C4-2B (cell line): ENCODE measurements at regions not wholly inside any gene's neighbourhood (a gene's known extent, or its start where the extent isn't known, plus 50 kb on each side); places are given as distances from the start of the nearest gene placed in this dataset.
"Not testable (repeated sequence)": the region's sequence is repeated elsewhere in the genome, so short reads cannot be mapped to it uniquely, and the experiment has no call there.

Source experiments
- H3K27ac ChIP-seq: fragments of 450-650 bp; 2 replicates; pipeline ENCODE4 v1.5.1; 2017
- ZFX ChIP-seq: fragments of 450-650 bp; IDR thresholded peaks from 2 replicates; pipeline ENCODE4 v1.6.1; 2017
- TF ChIP-seq, protein P1 (sequence below): fragments of 450-650 bp; conservative IDR thresholded peaks from 2 replicates; pipeline ENCODE4 v1.5.1; 2017; ENCODE audit warnings: mild to moderate bottlenecking

DNA sequence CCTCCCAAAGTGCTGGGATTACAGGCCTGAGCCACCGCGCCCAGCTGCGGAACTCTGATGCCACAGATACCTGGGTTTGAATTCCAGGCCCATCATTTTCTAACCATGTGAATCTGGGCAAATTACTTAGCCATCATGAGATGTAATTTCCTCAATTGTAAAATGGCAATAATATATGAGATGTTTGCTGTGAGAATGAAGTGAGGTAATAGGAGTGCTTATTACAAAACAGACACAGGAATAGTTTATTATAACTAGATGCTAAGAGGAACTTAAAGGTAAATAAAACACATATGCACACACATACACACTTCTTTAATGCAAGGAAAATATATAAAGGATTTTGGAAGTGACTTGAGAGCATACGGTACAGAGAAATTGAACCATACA is 64.7 kb upstream of the TNIK start:
- TF ChIP-seq, protein P1, sequence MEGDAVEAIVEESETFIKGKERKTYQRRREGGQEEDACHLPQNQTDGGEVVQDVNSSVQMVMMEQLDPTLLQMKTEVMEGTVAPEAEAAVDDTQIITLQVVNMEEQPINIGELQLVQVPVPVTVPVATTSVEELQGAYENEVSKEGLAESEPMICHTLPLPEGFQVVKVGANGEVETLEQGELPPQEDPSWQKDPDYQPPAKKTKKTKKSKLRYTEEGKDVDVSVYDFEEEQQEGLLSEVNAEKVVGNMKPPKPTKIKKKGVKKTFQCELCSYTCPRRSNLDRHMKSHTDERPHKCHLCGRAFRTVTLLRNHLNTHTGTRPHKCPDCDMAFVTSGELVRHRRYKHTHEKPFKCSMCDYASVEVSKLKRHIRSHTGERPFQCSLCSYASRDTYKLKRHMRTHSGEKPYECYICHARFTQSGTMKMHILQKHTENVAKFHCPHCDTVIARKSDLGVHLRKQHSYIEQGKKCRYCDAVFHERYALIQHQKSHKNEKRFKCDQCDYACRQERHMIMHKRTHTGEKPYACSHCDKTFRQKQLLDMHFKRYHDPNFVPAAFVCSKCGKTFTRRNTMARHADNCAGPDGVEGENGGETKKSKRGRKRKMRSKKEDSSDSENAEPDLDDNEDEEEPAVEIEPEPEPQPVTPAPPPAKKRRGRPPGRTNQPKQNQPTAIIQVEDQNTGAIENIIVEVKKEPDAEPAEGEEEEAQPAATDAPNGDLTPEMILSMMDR = no peak
- no peak for TF ChIP-seq ZFX
- H3K27ac ChIP-seq = no peak overlapping the region

DNA sequence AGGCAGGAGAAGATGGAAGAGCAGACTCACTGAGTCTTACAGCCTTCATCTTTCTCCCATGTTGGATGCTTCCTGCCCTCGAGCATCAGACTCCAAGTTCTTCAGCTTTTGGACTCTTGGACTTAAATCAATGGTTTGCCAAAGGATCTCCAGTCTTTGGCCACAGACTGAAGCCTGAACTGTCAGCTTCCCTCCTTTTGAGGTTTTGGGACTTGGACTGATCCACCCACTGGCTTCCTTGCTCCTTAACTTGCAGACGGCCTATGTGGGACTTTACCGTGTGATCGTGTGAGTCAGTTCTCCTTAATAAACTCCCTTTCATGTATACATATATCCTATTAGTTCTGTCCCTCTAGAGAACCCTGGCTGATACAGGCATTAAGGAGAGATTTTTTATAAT is 62.4 kb upstream of the TNIK start:
- TF ChIP-seq ZFX = no peak
- TF ChIP-seq, protein P1 = no peak
- no peak overlapping the region for H3K27ac ChIP-seq

DNA sequence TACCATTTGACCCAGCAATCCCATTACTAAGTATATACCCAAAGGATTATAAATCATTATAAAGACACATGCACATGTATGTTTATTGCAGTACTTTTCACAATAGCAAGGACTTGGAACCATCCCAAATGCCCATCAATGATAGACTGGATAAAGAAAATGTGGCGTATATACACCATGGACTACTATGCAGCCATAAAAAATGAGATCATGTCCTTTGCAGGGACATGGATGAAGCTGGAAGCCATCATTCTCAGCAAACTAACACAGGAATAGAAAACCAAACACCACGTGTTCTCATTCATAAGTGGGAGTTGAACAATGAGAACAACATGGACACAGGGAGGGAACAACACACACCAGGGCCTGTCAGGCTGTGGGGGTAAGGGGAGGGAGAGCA is 59.2 kb upstream of the TNIK start:
- not testable (repeated sequence) for H3K27ac ChIP-seq

DNA sequence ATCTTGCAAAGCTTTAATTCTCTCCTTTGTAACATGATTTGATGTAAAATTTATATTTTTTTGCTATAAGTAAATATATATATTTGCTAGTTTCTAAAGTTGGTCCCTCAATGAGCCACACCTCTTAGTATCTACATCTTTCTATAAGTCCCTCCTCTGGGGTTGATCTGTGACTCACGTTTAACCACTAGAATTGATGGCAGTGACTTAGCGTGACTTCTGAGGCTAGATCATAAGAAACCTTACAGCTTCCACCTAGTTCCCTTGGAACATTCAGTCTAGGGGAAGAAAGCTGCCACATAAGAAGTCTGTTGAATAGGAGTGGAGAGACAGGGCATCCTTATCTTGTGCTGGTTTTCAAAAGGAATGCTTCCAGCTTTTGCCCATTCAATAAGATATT is 56.6 kb upstream of the TNIK start:
- TF ChIP-seq, protein P1 = no peak
- no peak for TF ChIP-seq ZFX
- no peak overlapping the region for H3K27ac ChIP-seq

DNA sequence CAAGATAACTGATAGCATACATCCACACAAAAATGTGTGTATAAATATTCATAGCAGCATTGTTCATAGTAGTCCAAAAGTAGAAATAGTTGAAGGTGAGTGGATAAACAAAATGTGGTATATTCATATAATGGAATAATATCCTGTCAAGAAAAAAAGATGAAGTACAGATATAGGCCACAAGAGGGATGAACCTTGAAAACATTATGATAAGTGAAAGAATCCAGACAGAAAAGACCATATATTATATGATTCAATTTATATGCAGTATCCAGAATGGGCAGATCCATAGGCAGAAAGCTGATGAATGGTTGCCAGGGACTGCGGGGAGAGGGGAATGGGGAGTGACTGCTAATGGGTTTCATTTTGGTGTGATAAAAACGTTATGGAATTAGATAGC is 54.3 kb upstream of the TNIK start:
- no peak overlapping the region for H3K27ac ChIP-seq
- no peak for TF ChIP-seq ZFX
- TF ChIP-seq, protein P1 = peak; percentile 41

DNA sequence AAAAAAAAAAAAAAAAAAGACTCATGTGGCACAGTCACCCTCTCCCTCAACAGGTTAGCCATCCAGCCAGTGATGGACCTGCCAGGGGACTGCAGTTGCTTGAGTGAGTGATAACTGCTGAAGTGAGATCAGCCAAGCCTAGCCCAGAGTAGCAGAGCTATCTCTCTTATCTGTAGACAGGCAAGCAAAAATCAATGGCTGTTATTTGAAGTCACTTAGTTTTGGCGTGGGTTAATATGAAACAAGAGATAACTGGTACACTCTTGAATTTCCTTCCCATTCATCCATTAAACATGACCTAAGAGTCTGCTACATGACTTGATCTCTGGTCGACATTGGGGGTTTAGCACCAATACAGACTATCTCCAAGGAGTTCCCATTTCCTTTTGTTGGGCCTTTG is 51.2 kb upstream of the TNIK start:
- TF ChIP-seq ZFX = no peak
- TF ChIP-seq, protein P1 = no peak
- H3K27ac ChIP-seq = no peak overlapping the region
